Naive B cell (primary cell): ENCODE measurements at regions not wholly inside any gene's neighbourhood (a gene's known extent, or its start where the extent isn't known, plus 50 kb on each side); places are given as distances from the start of the nearest gene placed in this dataset.

ENCODE experiments used
- ATAC-seq, 2 donors: fragments of 150-1000 bp; cut with Tn5 transposase; 2 replicates each; pipeline ENCODE4 v1.10.0; 2021; ENCODE audit warnings: low read depth in 2 of 2, mild to moderate bottlenecking in 2 of 2, moderate library complexity in 2 of 2
- DNase-seq: peaks from one replicate; pipeline ENCODE4 v3.0.0; 2022
- H3K27ac Mint-ChIP-seq, 6 donors: one replicate each; pipeline ENCODE4 v1.8.0; 2020 to 2022; ENCODE audit warnings: mild to moderate bottlenecking in 6 of 6, mixed read lengths in 6 of 6, moderate library complexity in 5 of 6, inconsistent platforms in 2 of 6
- H3K27me3 Mint-ChIP-seq, 3 donors: one replicate each; pipeline ENCODE4 v1.8.0; 2021 to 2022; ENCODE audit warnings: mixed read lengths in 3 of 3, mild to moderate bottlenecking in 1 of 3
- H3K36me3 Mint-ChIP-seq, 2 donors: one replicate each; pipeline ENCODE4 v1.8.0; 2020 to 2022; ENCODE audit warnings: mixed read lengths in 2 of 2, inconsistent platforms in 1 of 2, mild to moderate bottlenecking in 1 of 2
- H3K4me1 Mint-ChIP-seq, 3 donors: one replicate each; pipeline ENCODE4 v1.8.0; 2020 to 2022; ENCODE audit warnings: mixed read lengths in 3 of 3, inconsistent platforms in 1 of 3, mild to moderate bottlenecking in 1 of 3, moderate library complexity in 1 of 3
- H3K4me3 Mint-ChIP-seq, 8 donors: one replicate each; pipeline ENCODE4 v1.8.0; 2020 to 2022; ENCODE audit warnings: mild to moderate bottlenecking in 8 of 8, mixed read lengths in 8 of 8, moderate library complexity in 8 of 8, inconsistent platforms in 2 of 8
- H3K9me3 Mint-ChIP-seq, 7 donors: one replicate each; pipeline ENCODE4 v1.8.0; 2020 to 2022; ENCODE audit warnings: mixed read lengths in 7 of 7, mild to moderate bottlenecking in 5 of 7, inconsistent platforms in 2 of 7, moderate library complexity in 1 of 7

- H3K4me1 Mint-ChIP-seq: peaks cover 72 to 90% (median 83%) of the 10 kb centered on the region in 3 donors
- no peaks in the 10 kb centered on the region for H3K27me3 Mint-ChIP-seq
- H3K27ac Mint-ChIP-seq: peak overlapping the region; percentile 88 to 100 (median 100)
- ATAC-seq (no peak), DNase-seq (no peak)
- H3K9me3 Mint-ChIP-seq: peaks cover 0 to 4% (median 0%) of the 10 kb centered on the region in 7 donors
- H3K36me3 Mint-ChIP-seq: no peaks in the 10 kb centered on the region
- peak overlapping the region in 6 of 8 donors; percentile 2 to 59 (median 28) for H3K4me3 Mint-ChIP-seq
Observed at GRCh38 chr6:159118924-159119323, 50.3 kb upstream of the FNDC1 start.

GRCh38 chr6:159117563-159117962 lies 51.6 kb upstream of the FNDC1 start:
- Mint-ChIP-seq H3K4me3 (peak overlapping the region; percentile 45 to 90 (median 86)), H3K27ac (peak overlapping the region; percentile 98 to 100 (median 100)), H3K9me3 (peaks cover 0 to 4% (median 0%) of the 10 kb centered on the region in 7 donors), H3K4me1 (peaks cover 69 to 88% (median 80%) of the 10 kb centered on the region in 3 donors), H3K27me3 (no peaks in the 10 kb centered on the region), H3K36me3 (no peaks in the 10 kb centered on the region)
- DNase-seq (peak; percentile 85), ATAC-seq (peak; percentile 76)

- Mint-ChIP-seq H3K4me3 (peak overlapping the region; percentile 45 to 90 (median 86)), H3K9me3 (peaks cover 0 to 4% (median 0%) of the 10 kb centered on the region in 7 donors), H3K36me3 (no peaks in the 10 kb centered on the region), H3K4me1 (peaks cover 69 to 87% (median 80%) of the 10 kb centered on the region in 3 donors), H3K27ac (peak overlapping the region; percentile 98 to 100 (median 100)), H3K27me3 (no peaks in the 10 kb centered on the region)
- ATAC-seq (peak in 1 of 2 donors; percentile 0), DNase-seq (no peak)
Observed at GRCh38 chr6:159117046-159117445, 52.2 kb upstream of the FNDC1 start.

GRCh38 chr6:159116343-159116742 lies 52.9 kb upstream of the FNDC1 start:
- no peaks in the 10 kb centered on the region for H3K27me3 Mint-ChIP-seq
- H3K4me3 Mint-ChIP-seq: peak overlapping the region; percentile 29 to 90 (median 78)
- H3K9me3 Mint-ChIP-seq: peaks cover 0 to 4% (median 0%) of the 10 kb centered on the region in 7 donors
- peak; percentile 83 to 84 for ATAC-seq
- peak overlapping the region; percentile 98 to 100 (median 100) for H3K27ac Mint-ChIP-seq
- DNase-seq: peak; percentile 93
- H3K4me1 Mint-ChIP-seq: peaks cover 65 to 87% (median 77%) of the 10 kb centered on the region in 3 donors
- no peaks in the 10 kb centered on the region for H3K36me3 Mint-ChIP-seq

- DNase-seq: no peak
- Mint-ChIP-seq H3K4me3 (peak overlapping the region in 7 of 8 donors; percentile 14 to 82 (median 67)), H3K36me3 (no peaks in the 10 kb centered on the region), H3K9me3 (peaks cover 0 to 4% (median 0%) of the 10 kb centered on the region in 7 donors), H3K27ac (peak overlapping the region; percentile 92 to 100 (median 100)), H3K27me3 (no peaks in the 10 kb centered on the region), H3K4me1 (peaks cover 65 to 90% (median 78%) of the 10 kb centered on the region in 3 donors)
- no peak for ATAC-seq
Observed at GRCh38 chr6:159114569-159114968, 54.6 kb upstream of the FNDC1 start.

GRCh38 chr6:159113223-159113622 lies 56.0 kb upstream of the FNDC1 start:
- Mint-ChIP-seq H3K27ac (peak overlapping the region in 1 of 6 donors; percentile 98), H3K36me3 (no peaks in the 10 kb centered on the region), H3K4me3 (peak overlapping the region in 1 of 8 donors; percentile 30)

GRCh38 chr6:159112714-159113113 lies 56.5 kb upstream of the FNDC1 start:
- Mint-ChIP-seq H3K27me3 (no peaks in the 10 kb centered on the region), H3K4me1 (peaks cover 65 to 90% (median 78%) of the 10 kb centered on the region in 3 donors), H3K4me3 (no peak overlapping the region), H3K9me3 (peaks cover 0 to 3% (median 0%) of the 10 kb centered on the region in 7 donors), H3K27ac (peak overlapping the region in 1 of 6 donors; percentile 69), H3K36me3 (no peaks in the 10 kb centered on the region)
- DNase-seq (no peak), ATAC-seq (no peak)

More at GRCh38 chr6:159113223-159113622, 56.0 kb upstream of the FNDC1 start:
- DNase-seq: no peak
- H3K4me1 Mint-ChIP-seq: peaks cover 63 to 90% (median 78%) of the 10 kb centered on the region in 3 donors
- H3K27me3 Mint-ChIP-seq: no peaks in the 10 kb centered on the region
- peaks cover 0 to 4% (median 0%) of the 10 kb centered on the region in 7 donors for H3K9me3 Mint-ChIP-seq
- ATAC-seq: no peak

- DNase-seq (no peak), ATAC-seq (no peak)
- Mint-ChIP-seq H3K36me3 (no peaks in the 10 kb centered on the region), H3K4me1 (peaks cover 66 to 90% (median 78%) of the 10 kb centered on the region in 3 donors), H3K9me3 (no peaks in the 10 kb centered on the region), H3K4me3 (peak overlapping the region in 4 of 8 donors; percentile 6 to 47 (median 32)), H3K27me3 (no peaks in the 10 kb centered on the region), H3K27ac (peak overlapping the region in 5 of 6 donors; percentile 8 to 88 (median 42))
Observed at GRCh38 chr6:159110748-159111147, 58.5 kb upstream of the FNDC1 start.

- Mint-ChIP-seq H3K4me3 (peak overlapping the region in 4 of 8 donors; percentile 39 to 63 (median 46)), H3K9me3 (no peaks in the 10 kb centered on the region), H3K27ac (peak overlapping the region in 5 of 6 donors; percentile 49 to 98 (median 89)), H3K4me1 (peaks cover 63 to 90% (median 77%) of the 10 kb centered on the region in 3 donors), H3K27me3 (no peaks in the 10 kb centered on the region), H3K36me3 (no peaks in the 10 kb centered on the region)
- DNase-seq (no peak), ATAC-seq (no peak)
Observed at GRCh38 chr6:159110013-159110412, 59.2 kb upstream of the FNDC1 start.

GRCh38 chr6:159109391-159109790 lies 59.8 kb upstream of the FNDC1 start:
- no peak for ATAC-seq
- no peak for DNase-seq
- peak overlapping the region; percentile 73 to 98 (median 91) for H3K27ac Mint-ChIP-seq
- H3K4me3 Mint-ChIP-seq: peak overlapping the region in 5 of 8 donors; percentile 4 to 66 (median 27)
- H3K9me3 Mint-ChIP-seq: no peaks in the 10 kb centered on the region
- H3K4me1 Mint-ChIP-seq: peaks cover 63 to 90% (median 77%) of the 10 kb centered on the region in 3 donors
- H3K36me3 Mint-ChIP-seq: no peaks in the 10 kb centered on the region
- no peaks in the 10 kb centered on the region for H3K27me3 Mint-ChIP-seq

- Mint-ChIP-seq H3K27me3 (no peaks in the 10 kb centered on the region), H3K27ac (peak overlapping the region; percentile 73 to 100 (median 98)), H3K36me3 (no peaks in the 10 kb centered on the region), H3K9me3 (no peaks in the 10 kb centered on the region), H3K4me1 (peaks cover 65 to 90% (median 77%) of the 10 kb centered on the region in 3 donors), H3K4me3 (peak overlapping the region in 7 of 8 donors; percentile 29 to 94 (median 79))
- no peak for ATAC-seq
- no peak for DNase-seq
Observed at GRCh38 chr6:159108426-159108985, 60.7 kb upstream of the FNDC1 start.

GRCh38 chr6:159107451-159108260 lies 61.5 kb upstream of the FNDC1 start:
- peak; percentile 78 for DNase-seq
- no peaks in the 10 kb centered on the region for H3K36me3 Mint-ChIP-seq
- H3K9me3 Mint-ChIP-seq: no peaks in the 10 kb centered on the region
- peak; percentile 46 to 57 for ATAC-seq
- peaks cover 71 to 93% (median 82%) of the 10 kb centered on the region in 3 donors for H3K4me1 Mint-ChIP-seq
- no peaks in the 10 kb centered on the region for H3K27me3 Mint-ChIP-seq
- H3K27ac Mint-ChIP-seq: peak overlapping the region; percentile 73 to 100 (median 98)
- peak overlapping the region; percentile 75 to 94 (median 90) for H3K4me3 Mint-ChIP-seq

GRCh38 chr6:159106627-159107241 lies 61.9 kb upstream of the TAGAP start:
- H3K27me3 Mint-ChIP-seq: no peaks in the 10 kb centered on the region
- no peaks in the 10 kb centered on the region for H3K9me3 Mint-ChIP-seq
- ATAC-seq (peak; percentile 67), DNase-seq (peak; percentile 95)
- H3K36me3 Mint-ChIP-seq: no peaks in the 10 kb centered on the region
- H3K4me1 Mint-ChIP-seq: peaks cover 79 to 98% (median 92%) of the 10 kb centered on the region in 3 donors
- peak overlapping the region; percentile 73 to 100 (median 98) for H3K27ac Mint-ChIP-seq
- peak overlapping the region; percentile 75 to 94 (median 90) for H3K4me3 Mint-ChIP-seq
